Ammon's horn (tissue), 1 donor: ENCODE measurements at regions not wholly inside any gene's neighbourhood (a gene's known extent, or its start where the extent isn't known, plus 50 kb on each side); places are given as distances from the start of the nearest gene placed in this dataset.
A peak's percentile ranks its signal among the peaks of the same experiment; 100 is the strongest.

Source experiments
- DNase-seq: peaks from one replicate; pipeline ENCODE4 v3.0.0-alpha.2; 2016; ENCODE audit warnings: low spot score

GRCh38 chr2:199707593-199708185 is 143.3 kb downstream of the FTCDNL1 start:
- no peak for DNase-seq

GRCh38 chr2:199705538-199705937 is 145.5 kb downstream of the FTCDNL1 start:
- no peak for DNase-seq

GRCh38 chr2:199704358-199705238 is 146.4 kb downstream of the FTCDNL1 start:
- peak; percentile 61 for DNase-seq

- DNase-seq = no peak
Measured at GRCh38 chr2:199703199-199703598, 147.8 kb downstream of the FTCDNL1 start.

- DNase-seq = no peak
Measured at GRCh38 chr2:199697469-199697868, 153.5 kb downstream of the FTCDNL1 start.

DNA sequence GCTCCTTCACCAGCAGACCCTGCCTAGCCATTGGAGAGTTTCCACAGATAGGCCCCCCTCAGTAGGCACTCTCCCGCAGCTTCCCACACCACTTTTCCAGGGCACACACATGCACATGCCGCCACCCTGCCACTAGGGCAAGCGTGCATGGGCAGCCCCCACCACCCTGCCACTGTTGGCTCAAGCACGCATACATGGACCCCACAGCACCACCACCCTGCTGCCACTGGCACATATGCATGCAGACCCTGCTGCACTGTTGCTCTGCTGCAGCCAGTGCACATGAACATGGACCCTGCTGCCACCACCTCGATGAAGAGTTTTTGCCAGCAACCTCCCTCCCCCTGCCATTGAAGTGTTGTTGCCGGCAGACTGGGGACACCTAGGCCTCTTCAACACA is 154.9 kb downstream of the FTCDNL1 start:
- no peak for DNase-seq

GRCh38 chr2:199693861-199694260 is 157.1 kb downstream of the FTCDNL1 start:
- no peak for DNase-seq

DNA sequence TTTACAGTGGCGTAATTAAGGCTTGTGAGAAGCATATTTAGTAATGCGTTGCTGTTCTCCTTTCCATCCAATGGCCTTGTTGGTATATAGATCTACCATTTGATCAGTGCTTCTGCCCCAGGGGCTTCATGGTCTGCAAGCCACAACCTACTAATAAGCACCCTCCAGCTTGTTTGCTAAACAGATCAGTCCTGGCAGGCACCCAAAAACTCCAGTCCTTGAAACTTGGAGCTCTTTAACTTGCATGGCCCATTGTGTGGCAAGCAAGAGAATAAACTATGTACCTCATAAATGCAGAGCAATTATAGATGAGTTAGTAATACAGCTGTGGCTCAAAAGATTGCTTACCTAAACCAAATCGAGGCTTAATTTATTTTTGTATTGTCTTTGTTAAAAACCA is 158.5 kb downstream of the FTCDNL1 start:
- peak; percentile 10 for DNase-seq

- DNase-seq = no peak
Measured at GRCh38 chr2:199690225-199690624, 160.8 kb downstream of the FTCDNL1 start.

- no peak for DNase-seq
Measured at GRCh38 chr2:199685669-199686068, 165.3 kb downstream of the FTCDNL1 start.

DNA sequence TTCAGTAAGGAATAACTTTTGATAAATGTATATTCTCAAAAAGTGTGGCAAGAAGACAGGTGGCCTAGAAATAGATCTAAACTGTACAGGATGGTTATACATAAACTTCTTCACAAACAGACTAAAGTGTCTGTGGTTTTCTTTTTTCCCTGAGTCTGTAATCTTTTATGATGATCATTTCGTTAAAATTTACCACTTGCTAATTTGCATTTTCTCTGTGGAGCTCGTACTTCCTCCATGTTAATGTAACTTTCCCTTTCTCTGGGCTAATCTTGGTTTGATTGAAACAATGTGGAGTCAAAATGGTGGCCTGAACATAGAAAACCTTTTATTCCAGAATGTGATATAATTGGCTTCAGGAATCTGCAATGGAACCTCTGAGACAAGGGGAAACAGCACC is 166.2 kb downstream of the FTCDNL1 start:
- no peak for DNase-seq

GRCh38 chr2:199684168-199684567 is 166.8 kb downstream of the FTCDNL1 start:
- no peak for DNase-seq

GRCh38 chr2:199682001-199682400 is 169.0 kb downstream of the FTCDNL1 start:
- DNase-seq = no peak

DNA sequence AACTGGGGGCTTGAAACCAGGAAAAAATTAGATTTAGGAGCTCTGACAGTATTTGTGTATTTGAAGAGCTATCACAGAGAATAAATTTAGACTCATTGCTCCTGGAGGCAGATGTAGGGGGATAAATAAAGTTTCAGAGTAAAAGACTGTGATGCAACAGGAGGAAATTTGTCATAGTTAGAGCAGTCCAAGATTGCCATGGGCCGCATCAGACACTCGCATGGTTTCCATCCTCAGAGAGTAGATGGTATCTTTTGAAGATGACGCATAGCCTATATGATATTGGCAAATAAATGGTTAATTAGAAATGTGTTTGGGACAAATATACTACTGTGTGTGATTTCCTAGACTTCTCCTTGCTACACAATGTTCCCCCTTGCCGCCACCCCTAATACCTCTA is 170.5 kb downstream of the FTCDNL1 start:
- no peak for DNase-seq

- no peak for DNase-seq
Measured at GRCh38 chr2:199679883-199680282, 171.1 kb downstream of the FTCDNL1 start.

DNA sequence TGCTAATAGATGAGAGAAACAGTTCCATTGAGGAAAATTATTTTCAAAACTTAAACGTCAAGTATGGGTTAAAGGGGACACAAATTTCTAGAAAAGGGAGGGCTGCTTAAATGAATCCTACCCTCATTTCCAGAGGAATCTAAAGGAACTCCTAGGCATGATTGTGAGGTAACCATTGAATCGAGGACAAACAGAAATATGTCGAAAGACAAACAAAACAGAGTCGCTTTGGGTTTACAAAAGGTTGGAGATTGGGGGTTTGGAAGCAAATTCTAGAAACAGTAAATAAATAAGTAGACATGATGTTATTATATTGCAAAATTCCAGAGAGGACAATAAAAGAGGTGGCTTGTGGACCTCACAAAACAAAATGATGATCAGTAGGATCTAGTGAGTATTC is 173.1 kb downstream of the FTCDNL1 start:
- DNase-seq = no peak

DNA sequence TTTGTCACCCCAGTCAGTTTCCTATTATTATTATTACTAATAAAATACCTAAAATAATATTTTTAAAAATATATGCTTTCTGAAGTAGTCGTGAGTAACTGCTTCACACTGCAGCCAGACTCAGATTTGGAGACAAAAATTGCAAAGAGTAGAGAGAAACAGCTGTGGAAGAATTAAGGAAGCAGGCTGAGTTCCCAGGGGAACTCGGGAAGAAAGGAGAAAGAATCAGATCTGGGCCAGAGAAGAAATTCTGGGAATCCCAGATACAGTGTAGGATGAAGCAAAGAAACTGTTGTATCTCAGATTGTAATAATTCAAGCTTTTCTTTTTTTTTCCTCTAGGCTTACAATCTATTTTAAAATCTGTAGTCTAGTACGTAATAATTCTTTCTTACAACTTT is 182.3 kb downstream of the FTCDNL1 start:
- DNase-seq = no peak

DNA sequence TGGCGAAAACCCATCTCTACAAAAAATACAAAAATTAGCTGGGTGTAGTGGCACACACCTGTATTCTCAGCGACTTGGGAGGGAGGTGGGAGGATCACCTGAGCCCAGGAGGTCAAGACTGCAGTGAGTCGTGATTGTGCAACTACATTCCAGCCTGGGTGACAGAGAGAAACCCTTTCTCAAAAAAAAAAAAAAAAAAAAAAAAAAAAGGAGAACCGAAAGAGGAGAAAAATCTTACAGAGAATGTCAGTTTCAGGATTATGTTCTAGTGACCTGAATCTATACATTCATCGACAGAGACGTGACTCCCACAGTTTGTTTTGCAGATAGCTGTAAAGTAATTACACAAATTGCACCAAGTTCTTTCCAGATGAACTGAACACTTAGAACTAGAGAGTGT is 187.8 kb downstream of the FTCDNL1 start:
- DNase-seq = no peak

DNA sequence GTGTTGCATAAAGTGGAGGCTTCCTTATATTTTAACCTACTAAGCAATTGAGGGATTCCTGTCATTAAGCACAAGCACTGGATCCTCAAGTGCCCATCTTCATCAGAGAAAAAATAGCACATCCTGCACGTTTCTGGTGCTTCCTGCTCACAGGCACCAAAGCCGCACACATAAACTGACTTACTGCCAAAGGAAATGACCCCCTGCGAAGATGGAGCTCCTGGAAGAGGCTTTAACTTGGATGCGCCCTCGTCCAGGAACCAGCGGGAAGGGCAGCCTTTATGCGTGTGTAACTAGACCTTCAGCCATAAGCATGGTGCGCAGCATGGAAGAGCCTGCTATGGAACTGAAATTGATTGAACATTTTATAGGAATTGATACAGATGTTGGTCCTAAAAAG is 188.7 kb downstream of the FTCDNL1 start:
- DNase-seq = no peak

DNA sequence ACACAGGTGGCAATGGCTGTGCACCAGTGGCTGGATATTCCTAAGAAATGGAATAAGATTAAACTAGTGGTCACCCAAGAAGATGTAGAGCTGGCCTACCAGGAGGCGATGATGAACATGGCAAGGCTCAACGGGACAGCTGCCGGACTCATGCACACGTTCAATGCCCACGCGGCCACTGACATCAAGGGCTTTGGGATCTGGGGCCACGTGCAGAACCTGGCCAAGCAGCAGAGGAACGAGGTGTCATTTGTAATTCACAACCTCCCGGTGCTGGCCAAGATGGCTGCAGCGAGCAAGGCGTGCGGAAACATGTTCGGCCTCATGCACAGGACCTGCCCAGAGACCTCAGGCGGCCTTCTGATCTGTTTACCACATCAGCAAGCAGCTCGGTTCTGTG is 190.8 kb downstream of the FTCDNL1 start:
- no peak for DNase-seq

DNA sequence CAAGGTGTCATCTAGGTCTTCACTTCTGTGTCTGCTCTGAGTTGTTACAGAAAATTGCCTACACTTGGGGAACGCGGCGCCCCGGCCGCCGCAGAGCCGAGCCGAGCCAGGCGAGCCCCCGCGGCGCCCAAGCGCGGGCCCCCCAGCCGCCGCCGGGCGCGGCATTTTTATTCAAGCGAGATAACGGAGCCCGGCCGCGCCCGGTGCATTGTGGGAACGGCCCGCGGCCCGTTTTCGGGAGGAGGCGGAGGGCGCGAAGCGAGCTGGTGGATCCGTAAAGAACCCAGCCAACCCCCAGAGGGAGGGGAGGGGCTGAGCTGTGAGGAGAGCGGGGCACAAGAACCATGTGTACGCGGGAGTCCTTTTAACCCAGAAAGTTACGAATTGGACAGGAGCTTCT is 191.8 kb downstream of the FTCDNL1 start:
- DNase-seq = peak; percentile 49

DNA sequence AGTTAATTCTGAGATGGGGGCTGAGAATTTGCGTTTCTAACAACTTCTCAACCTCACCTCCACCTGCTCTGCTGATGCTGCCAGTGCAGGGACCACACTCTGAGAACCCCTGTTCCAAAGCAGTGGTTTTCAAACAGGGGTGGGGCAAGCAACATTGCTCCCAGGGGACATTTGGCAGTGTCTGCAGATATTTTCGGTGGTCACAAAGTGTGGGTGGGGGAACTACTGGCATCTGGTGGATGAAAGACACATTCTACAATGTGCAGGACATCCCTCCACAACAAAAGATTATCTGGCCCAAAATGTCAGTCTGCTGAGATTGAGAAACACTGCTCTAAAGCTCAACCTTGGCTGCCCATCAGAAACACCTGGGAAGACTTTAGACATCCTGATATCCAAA is 188.7 kb upstream of the SATB2 start:
- DNase-seq = no peak

DNA sequence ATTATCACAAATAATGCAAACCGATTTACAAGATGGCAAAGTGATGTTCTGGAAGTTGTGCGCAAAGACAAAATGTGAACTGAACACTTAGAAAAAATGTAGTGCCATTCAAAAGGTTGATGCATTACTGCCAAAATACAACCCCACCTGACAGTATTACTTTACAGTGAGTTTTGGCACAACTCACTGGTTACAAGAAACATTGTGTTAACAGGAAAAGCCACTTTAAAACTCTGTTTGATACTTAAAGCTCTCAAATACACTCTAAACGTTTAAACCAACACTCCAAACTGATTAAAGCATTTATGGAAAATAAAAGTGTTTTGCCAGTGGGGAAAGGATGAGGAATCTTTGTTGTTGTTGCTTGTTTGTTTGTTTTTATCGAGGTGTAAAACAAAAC is 173.4 kb upstream of the SATB2 start:
- DNase-seq = no peak

- no peak for DNase-seq
Measured at GRCh38 chr2:199629301-199629700, 171.6 kb upstream of the SATB2 start.
